DOHH2 (cell line): ENCODE measurements at regions not wholly inside any gene's neighbourhood (a gene's known extent, or its start where the extent isn't known, plus 50 kb on each side); places are given as distances from the start of the nearest gene placed in this dataset.

Source experiments
- EZH2phosphoT487 ChIP-seq: fragments of 200-600 bp; sonication (generic); IDR thresholded peaks from 2 replicates; pipeline ENCODE4 v1.6.1; 2017; ENCODE audit warnings: borderline replicate concordance, mild to moderate bottlenecking, antibody characterized with exemption, low read length, moderate library complexity, mixed read lengths
- TF ChIP-seq, protein P1 (sequence below): fragments of 200-600 bp; sonication (generic); IDR thresholded peaks from one replicate; pipeline ENCODE4 v1.5.1; 2014; ENCODE audit warnings: antibody characterized with exemption, mild to moderate bottlenecking, low read depth, low read length; ENCODE audit not compliant: poor library complexity, severe bottlenecking

- TF ChIP-seq, protein P1, sequence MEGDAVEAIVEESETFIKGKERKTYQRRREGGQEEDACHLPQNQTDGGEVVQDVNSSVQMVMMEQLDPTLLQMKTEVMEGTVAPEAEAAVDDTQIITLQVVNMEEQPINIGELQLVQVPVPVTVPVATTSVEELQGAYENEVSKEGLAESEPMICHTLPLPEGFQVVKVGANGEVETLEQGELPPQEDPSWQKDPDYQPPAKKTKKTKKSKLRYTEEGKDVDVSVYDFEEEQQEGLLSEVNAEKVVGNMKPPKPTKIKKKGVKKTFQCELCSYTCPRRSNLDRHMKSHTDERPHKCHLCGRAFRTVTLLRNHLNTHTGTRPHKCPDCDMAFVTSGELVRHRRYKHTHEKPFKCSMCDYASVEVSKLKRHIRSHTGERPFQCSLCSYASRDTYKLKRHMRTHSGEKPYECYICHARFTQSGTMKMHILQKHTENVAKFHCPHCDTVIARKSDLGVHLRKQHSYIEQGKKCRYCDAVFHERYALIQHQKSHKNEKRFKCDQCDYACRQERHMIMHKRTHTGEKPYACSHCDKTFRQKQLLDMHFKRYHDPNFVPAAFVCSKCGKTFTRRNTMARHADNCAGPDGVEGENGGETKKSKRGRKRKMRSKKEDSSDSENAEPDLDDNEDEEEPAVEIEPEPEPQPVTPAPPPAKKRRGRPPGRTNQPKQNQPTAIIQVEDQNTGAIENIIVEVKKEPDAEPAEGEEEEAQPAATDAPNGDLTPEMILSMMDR, result no peak
- TF ChIP-seq EZH2phosphoT487, result no peak
These were observed 671.1 kb downstream of the TUSC7 start for GRCh38 chr3:117380631-117381030.
